Left ventricle myocardium inferior (tissue), 1 donor: ENCODE measurements at regions not wholly inside any gene's neighbourhood (a gene's known extent, or its start where the extent isn't known, plus 50 kb on each side); places are given as distances from the start of the nearest gene placed in this dataset.
"Not testable (repeated sequence)": the region's sequence is repeated elsewhere in the genome, so short reads cannot be mapped to it uniquely, and the experiment has no call there.

ENCODE experiments used
- DNase-seq: peaks from one replicate; pipeline ENCODE4 v3.0.0-alpha.2; 2020
- H3K27ac ChIP-seq: fragments of 200-600 bp; replicated peaks from 2 replicates; pipeline ENCODE4 v1.8.0; 2021
- H3K27me3 ChIP-seq: fragments of 200-600 bp; 2 replicates; pipeline ENCODE4 v1.8.0; 2021; ENCODE audit warnings: low read depth
- H3K36me3 ChIP-seq: fragments of 200-600 bp; 2 replicates; pipeline ENCODE4 v1.8.0; 2021
- H3K4me1 ChIP-seq: fragments of 200-600 bp; 2 replicates; pipeline ENCODE4 v1.8.0; 2021
- H3K4me3 ChIP-seq: fragments of 200-600 bp; 2 replicates; pipeline ENCODE4 v1.8.0; 2021; ENCODE audit warnings: mild to moderate bottlenecking, moderate library complexity
- H3K9me3 ChIP-seq: fragments of 200-600 bp; replicated peaks from 2 replicates; pipeline ENCODE4 v1.8.0; 2021
- CTCF ChIP-seq: fragments of 200-600 bp; IDR thresholded peaks from 2 replicates; pipeline ENCODE4 v1.8.0; 2021; ENCODE audit warnings: antibody characterized with exemption, mild to moderate bottlenecking, borderline replicate concordance
- intact Hi-C: fragments of 100-400 bp; cut with micrococcal nuclease; formaldehyde crosslinking; loops from one replicate; pipeline ENCODE4 v1.11.0; 2022
- donor health status: DM: no; HTN: yes; CAD: no; lungs with severe emphysema.

GRCh38 chr6:86193821-86194220 is 551.1 kb upstream of the SYNCRIP start:
- H3K9me3 ChIP-seq, result peaks cover 3% of the 10 kb centered on the region
- intact Hi-C loops, result no loop called here
- no peaks in the 10 kb centered on the region for H3K36me3 ChIP-seq
- H3K4me1 ChIP-seq, result no peaks in the 10 kb centered on the region
- H3K4me3 ChIP-seq, result no peak overlapping the region
- no peaks in the 10 kb centered on the region for H3K27me3 ChIP-seq
- no peak for DNase-seq
- TF ChIP-seq CTCF, result no peak
- H3K27ac ChIP-seq, result no peak overlapping the region

DNA sequence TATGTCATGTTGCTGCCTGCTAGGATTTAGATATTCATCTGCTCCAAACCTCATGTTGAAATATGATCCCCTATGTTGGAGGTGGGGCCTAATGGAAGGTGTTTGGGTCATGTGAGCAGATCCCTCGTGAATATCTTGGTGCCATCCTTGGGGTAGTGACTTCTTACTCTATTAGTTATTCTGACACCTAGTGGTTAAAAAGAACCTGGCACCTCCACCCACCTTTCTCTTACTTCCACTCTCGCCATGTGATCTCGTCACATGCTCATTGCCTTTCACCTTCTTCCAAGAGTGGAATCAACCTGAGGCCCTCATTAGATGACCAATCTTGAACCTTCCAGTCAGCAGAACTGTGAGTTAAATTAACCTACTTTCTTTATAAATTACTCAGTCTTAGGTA is 549.4 kb upstream of the SYNCRIP start:
- TF ChIP-seq CTCF, result no peak
- DNase-seq, result no peak
- no peak overlapping the region for H3K4me3 ChIP-seq
- no peak overlapping the region for H3K27ac ChIP-seq
- H3K4me1 ChIP-seq, result no peaks in the 10 kb centered on the region
- H3K36me3 ChIP-seq, result no peaks in the 10 kb centered on the region
- no peaks in the 10 kb centered on the region for H3K9me3 ChIP-seq
- intact Hi-C loops, result no loop called here
- no peaks in the 10 kb centered on the region for H3K27me3 ChIP-seq

DNA sequence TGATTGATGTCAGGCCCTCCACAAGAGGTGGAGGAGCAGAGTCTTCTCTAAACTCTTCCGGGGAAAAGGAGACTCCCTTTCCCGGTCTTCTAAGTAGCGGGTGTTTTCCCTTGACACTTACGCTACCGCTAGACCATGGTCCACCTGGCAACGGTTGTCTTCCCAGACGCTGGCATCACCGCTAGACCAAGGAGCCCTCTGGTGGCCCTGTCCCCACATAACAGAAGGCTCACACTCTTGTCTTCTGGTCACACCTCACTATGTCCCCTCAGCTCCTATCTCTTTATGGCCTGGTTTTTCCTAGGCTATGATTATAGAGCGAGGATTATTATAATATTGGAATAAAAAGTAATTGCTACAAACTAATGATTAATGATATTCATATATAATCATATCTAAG is 532.5 kb upstream of the SYNCRIP start:
- DNase-seq, H3K9me3 ChIP-seq, intact Hi-C loops, H3K4me1 ChIP-seq, H3K36me3 ChIP-seq, H3K27me3 ChIP-seq, H3K27ac ChIP-seq, H3K4me3 ChIP-seq: not testable (repeated sequence)
- TF ChIP-seq CTCF, result peak; percentile 46

DNA sequence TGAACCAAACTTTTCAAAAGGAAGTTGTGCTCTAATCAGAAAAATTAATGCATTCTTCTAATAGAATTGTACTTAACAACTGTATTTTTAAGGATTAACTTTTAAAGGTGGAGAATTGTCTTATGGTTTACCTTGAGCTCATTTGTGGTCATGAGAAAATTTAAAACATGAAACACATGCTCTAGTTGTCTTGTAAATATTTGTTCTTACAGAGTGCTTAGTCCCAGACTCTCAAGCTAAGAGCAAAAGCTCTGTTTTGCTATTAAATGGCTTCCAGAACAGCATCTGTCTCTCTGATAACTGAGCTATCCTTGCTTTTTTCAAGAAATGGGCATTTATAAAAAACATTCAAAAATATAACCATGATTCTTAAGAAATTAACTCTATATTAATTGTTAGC is 512.2 kb upstream of the SYNCRIP start:
- H3K27ac ChIP-seq, result no peak overlapping the region
- DNase-seq, result no peak
- TF ChIP-seq CTCF, result no peak
- no peak overlapping the region for H3K4me3 ChIP-seq
- intact Hi-C loops, result no loop called here
- no peaks in the 10 kb centered on the region for H3K9me3 ChIP-seq
- H3K4me1 ChIP-seq, result no peaks in the 10 kb centered on the region
- no peaks in the 10 kb centered on the region for H3K27me3 ChIP-seq
- H3K36me3 ChIP-seq, result no peaks in the 10 kb centered on the region

DNA sequence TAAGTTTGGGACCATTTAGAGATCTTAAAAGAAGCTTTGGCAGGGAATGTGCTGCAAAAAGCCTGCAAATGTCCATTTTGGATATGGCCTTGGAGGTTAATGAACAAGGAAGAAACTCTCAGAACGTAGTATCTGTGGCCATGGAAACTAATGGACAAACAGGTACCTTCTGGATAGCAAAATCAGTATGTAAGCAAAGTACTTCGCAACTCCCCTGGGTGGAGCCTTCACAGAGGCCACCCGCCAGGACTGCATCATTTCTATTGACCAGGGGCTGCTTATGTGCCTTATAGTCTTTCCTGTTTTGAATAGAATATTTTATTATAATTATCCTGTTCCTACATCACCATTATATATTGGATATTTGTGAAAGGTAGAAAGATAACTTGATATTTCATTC is 510.8 kb upstream of the SYNCRIP start:
- TF ChIP-seq CTCF, result no peak
- Histone ChIP-seq H3K27me3 (no peaks in the 10 kb centered on the region), H3K9me3 (no peaks in the 10 kb centered on the region), H3K27ac (no peak overlapping the region), H3K4me3 (no peak overlapping the region), H3K4me1 (no peaks in the 10 kb centered on the region), H3K36me3 (no peaks in the 10 kb centered on the region)
- DNase-seq, result no peak
- intact Hi-C loops, result no loop called here

DNA sequence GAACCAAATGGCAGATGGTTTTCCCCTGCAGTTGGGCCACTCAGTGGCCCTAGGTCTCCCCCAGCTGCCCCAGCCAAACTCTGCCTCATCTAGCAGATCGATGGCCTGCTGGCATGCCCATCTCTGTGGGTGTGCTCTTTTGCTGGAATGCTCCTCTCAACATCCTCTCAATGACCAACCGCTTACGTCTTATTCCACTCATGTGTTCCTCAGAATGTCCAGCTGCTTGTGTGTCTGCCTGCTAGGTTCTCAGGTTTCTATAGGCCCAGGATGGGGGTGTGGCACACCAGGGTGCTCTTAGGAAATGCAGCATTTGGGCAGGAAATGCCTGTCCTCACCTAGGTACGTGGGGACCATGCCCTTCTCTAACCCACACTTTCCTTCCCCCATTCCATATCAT is 509.9 kb upstream of the SYNCRIP start:
- no peaks in the 10 kb centered on the region for H3K27me3 ChIP-seq
- H3K9me3 ChIP-seq, result no peaks in the 10 kb centered on the region
- no peaks in the 10 kb centered on the region for H3K36me3 ChIP-seq
- no peak overlapping the region for H3K27ac ChIP-seq
- DNase-seq, result no peak
- no peak overlapping the region for H3K4me3 ChIP-seq
- no peak for TF ChIP-seq CTCF
- no peaks in the 10 kb centered on the region for H3K4me1 ChIP-seq
- intact Hi-C loops, result no loop called here
